ENCODE measurements at regions not wholly inside any gene's neighbourhood (a gene's known extent, or its start where the extent isn't known, plus 50 kb on each side); places are given as distances from the start of the nearest gene placed in this dataset.

- TF ChIP-seq CTCF (IDR thresholded peaks at IDR 0.05) (no peak), POLR2A (IDR thresholded peaks at IDR 0.05) (no peak)
Measured at GRCh38 chr1:168490306-168490705, 53.5 kb downstream of the XCL2 start.

Measured in testis (tissue), 2 donors.